SK-N-SH treated with all-trans-retinoic acid at 6 μM for 48 hours (cell line): ENCODE measurements at regions not wholly inside any gene's neighbourhood (a gene's known extent, or its start where the extent isn't known, plus 50 kb on each side); places are given as distances from the start of the nearest gene placed in this dataset.

ENCODE experiments used
- ATAC-seq: fragments of 200-7000 bp; cut with Tn5 transposase; 3 replicates; pipeline ENCODE4 v1.9.1; 2020; ENCODE audit warnings: mild to moderate bottlenecking, moderate library complexity
- ARNTL ChIP-seq: fragments of 450-650 bp; formaldehyde crosslinking; IDR thresholded peaks from 2 replicates; pipeline ENCODE4 v1.5.0; 2020; ENCODE audit warnings: low read depth, mild to moderate bottlenecking, moderate library complexity, borderline replicate concordance
- BACH2 ChIP-seq: fragments of 250-450 bp; sonication (Bioruptor Pico); IDR thresholded peaks from 2 replicates; pipeline ENCODE4 v1.9.0; 2021; ENCODE audit warnings: mild to moderate bottlenecking, borderline replicate concordance
- CREB5 ChIP-seq: fragments of 250-450 bp; sonication (Bioruptor Pico); IDR thresholded peaks from 2 replicates; pipeline ENCODE4 v1.5.1; 2020; ENCODE audit warnings: low read depth, mild to moderate bottlenecking, moderate library complexity
- CSDC2 ChIP-seq: fragments of 250-450 bp; sonication (Bioruptor Pico); IDR thresholded peaks from 2 replicates; pipeline ENCODE4 v1.5.0; 2020; ENCODE audit warnings: mild to moderate bottlenecking, moderate library complexity
- CSRNP3 ChIP-seq: fragments of 250-450 bp; sonication (Bioruptor Pico); IDR thresholded peaks from 2 replicates; pipeline ENCODE4 v1.5.1; 2021; ENCODE audit warnings: mild to moderate bottlenecking, moderate library complexity
- GLIS3 ChIP-seq: fragments of 250-450 bp; sonication (Bioruptor Pico); IDR thresholded peaks from 2 replicates; pipeline ENCODE4 v1.5.0; 2020; ENCODE audit warnings: mild to moderate bottlenecking, moderate library complexity
- ISL1 ChIP-seq: fragments of 250-450 bp; sonication (Bioruptor Pico); IDR thresholded peaks from 2 replicates; pipeline ENCODE4 v2.1.2; 2022; ENCODE audit warnings: mild to moderate bottlenecking, moderate library complexity
- OSR1 ChIP-seq: fragments of 250-450 bp; sonication (Bioruptor Pico); IDR thresholded peaks from 2 replicates; pipeline ENCODE4 v1.8.0; 2022; ENCODE audit warnings: moderate library complexity, mild to moderate bottlenecking, inconsistent platforms
- PATZ1 ChIP-seq: fragments of 250-450 bp; sonication (Bioruptor Pico); IDR thresholded peaks from 2 replicates; pipeline ENCODE4 v1.8.0; 2020; ENCODE audit warnings: mild to moderate bottlenecking, moderate library complexity, borderline replicate concordance
- POU6F1 ChIP-seq: fragments of 250-450 bp; sonication (Bioruptor Pico); IDR thresholded peaks from 2 replicates; pipeline ENCODE4 v1.8.0; 2021; ENCODE audit warnings: low read depth, mild to moderate bottlenecking, moderate library complexity, borderline replicate concordance
- PPARA ChIP-seq: fragments of 250-450 bp; sonication (Bioruptor Pico); IDR thresholded peaks from 2 replicates; pipeline ENCODE4 v1.5.0; 2020; ENCODE audit warnings: mild to moderate bottlenecking, borderline replicate concordance
- RARB ChIP-seq: fragments of 250-450 bp; sonication (Bioruptor Pico); IDR thresholded peaks from 2 replicates; pipeline ENCODE4 v1.8.0; 2021; ENCODE audit warnings: mild to moderate bottlenecking, moderate library complexity
- SNAI2 ChIP-seq: fragments of 250-450 bp; sonication (Bioruptor Pico); IDR thresholded peaks from 2 replicates; pipeline ENCODE4 v1.5.0; 2020; ENCODE audit warnings: mild to moderate bottlenecking, moderate library complexity
- TCF4 ChIP-seq: fragments of 250-450 bp; sonication (Bioruptor Pico); IDR thresholded peaks from 2 replicates; pipeline ENCODE4 v1.8.0; 2021; ENCODE audit warnings: mild to moderate bottlenecking, moderate library complexity, borderline replicate concordance
- ZC3H10 ChIP-seq: fragments of 250-450 bp; sonication (Bioruptor Pico); IDR thresholded peaks from 2 replicates; pipeline ENCODE4 v1.5.1; 2021; ENCODE audit warnings: mild to moderate bottlenecking, moderate library complexity
- ZFP3 ChIP-seq: fragments of 250-450 bp; sonication (Bioruptor Pico); IDR thresholded peaks from 2 replicates; pipeline ENCODE4 v1.5.0; 2020; ENCODE audit warnings: mild to moderate bottlenecking, moderate library complexity
- ZFP30 ChIP-seq: fragments of 450-650 bp; formaldehyde crosslinking; IDR thresholded peaks from 2 replicates; pipeline ENCODE4 v1.5.0; 2022; ENCODE audit warnings: mild to moderate bottlenecking, moderate library complexity
- ZNF70 ChIP-seq: fragments of 450-650 bp; formaldehyde crosslinking; IDR thresholded peaks from 2 replicates; pipeline ENCODE4 v1.5.0; 2020; ENCODE audit warnings: mild to moderate bottlenecking, moderate library complexity
- ZNF8 ChIP-seq: fragments of 450-650 bp; formaldehyde crosslinking; IDR thresholded peaks from 2 replicates; pipeline ENCODE4 v1.5.0; 2020; ENCODE audit warnings: mild to moderate bottlenecking, moderate library complexity

- TF ChIP-seq ZFP3 (CRISPR knock-in tag) (no peak), SNAI2 (no peak), ARNTL (CRISPR knock-in tag) (no peak), OSR1 (CRISPR knock-in tag) (no peak)
Measured at GRCh38 chr13:103663996-103664395, 597.8 kb upstream of the SLC10A2 start.

GRCh38 chr13:103656311-103656710 is 590.1 kb upstream of the SLC10A2 start:
- no peak for ATAC-seq

More at GRCh38 chr13:103663996-103664395, 597.8 kb upstream of the SLC10A2 start:
- ATAC-seq = no peak

GRCh38 chr13:103640606-103641005 is 574.4 kb upstream of the SLC10A2 start:
- TF ChIP-seq BACH2 (CRISPR knock-in tag) = no peak
- peak; percentile 47 for TF ChIP-seq ISL1
- no peak for ATAC-seq

More at GRCh38 chr13:103656311-103656710, 590.1 kb upstream of the SLC10A2 start:
- TF ChIP-seq CREB5 (CRISPR knock-in tag) (no peak), BACH2 (CRISPR knock-in tag) (no peak), ZFP30 (CRISPR knock-in tag) (no peak), RARB (CRISPR knock-in tag) (no peak), ZNF8 (no peak), CSRNP3 (CRISPR knock-in tag) (no peak), ZNF70 (CRISPR knock-in tag) (no peak), CSDC2 (CRISPR knock-in tag) (no peak), ZFP3 (CRISPR knock-in tag) (no peak), PATZ1 (CRISPR knock-in tag) (no peak), OSR1 (CRISPR knock-in tag) (no peak), PPARA (CRISPR knock-in tag) (no peak), POU6F1 (CRISPR knock-in tag) (no peak)

- no peak for ATAC-seq
- TF ChIP-seq TCF4 (peak; percentile 52; the same call in 1 of the 2 replicates), ISL1 (peak; percentile 93), ZNF8 (no peak), SNAI2 (peak; percentile 1; the same call in 1 of the 2 replicates)
Measured at GRCh38 chr13:103639326-103639725, 573.1 kb upstream of the SLC10A2 start.

GRCh38 chr13:103638706-103639105 is 572.5 kb upstream of the SLC10A2 start:
- TF ChIP-seq ZFP30 (CRISPR knock-in tag) (no peak), CSRNP3 (CRISPR knock-in tag) (no peak), PATZ1 (CRISPR knock-in tag) (no peak), CSDC2 (CRISPR knock-in tag) (no peak), ZNF8 (no peak), SNAI2 (no peak), ARNTL (CRISPR knock-in tag) (no peak), PPARA (CRISPR knock-in tag) (no peak), ISL1 (no peak), RARB (CRISPR knock-in tag) (no peak), GLIS3 (no peak), BACH2 (CRISPR knock-in tag) (no peak), POU6F1 (CRISPR knock-in tag) (no peak), CREB5 (CRISPR knock-in tag) (no peak), ZC3H10 (no peak), OSR1 (CRISPR knock-in tag) (no peak)
- no peak for ATAC-seq
